Stimulated activated CD8-positive, alpha-beta memory T cell treated with anti-CD3 and anti-CD28 coated beads, Interleukin-4, amount 100 ng/mL, for 1 hour (primary cell): ENCODE measurements at regions not wholly inside any gene's neighbourhood (a gene's known extent, or its start where the extent isn't known, plus 50 kb on each side); places are given as distances from the start of the nearest gene placed in this dataset.
"Not testable (repeated sequence)": the region's sequence is repeated elsewhere in the genome, so short reads cannot be mapped to it uniquely, and the experiment has no call there.

Source experiments
- DNase-seq, 2 donors: peaks; one replicate each; pipeline ENCODE4 v3.0.0-alpha.2; 2020; ENCODE audit warnings: low read depth in 2 of 2, low spot score in 1 of 2

DNA sequence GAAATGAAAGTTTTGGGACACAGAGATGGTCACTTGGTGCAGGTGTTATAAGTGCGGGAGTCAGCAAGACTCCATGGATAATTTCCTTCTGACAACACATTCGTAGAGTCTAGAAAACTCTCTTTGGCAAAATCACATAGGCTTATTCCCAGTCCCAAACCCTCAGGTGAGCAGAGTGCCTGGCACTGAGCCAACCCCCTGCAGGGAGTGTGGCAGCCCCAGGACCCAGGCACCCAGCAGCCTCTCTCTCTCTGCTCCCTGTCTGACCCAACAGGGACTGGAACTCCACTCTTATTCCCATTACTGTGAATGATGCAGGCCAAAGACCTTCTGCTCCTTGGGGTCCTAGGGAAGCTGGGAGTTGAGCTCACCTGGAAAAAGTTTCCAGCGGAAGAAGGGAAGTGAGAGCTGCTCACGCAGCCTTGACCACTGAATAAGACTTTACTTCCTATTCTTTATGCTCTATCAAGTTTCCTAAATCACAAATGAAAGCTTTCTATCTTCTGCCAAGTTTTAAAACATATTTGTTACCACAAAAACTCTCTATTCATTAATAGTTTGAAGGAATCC is 132.6 kb upstream of the ETV3 start:
- DNase-seq, result no peak

DNA sequence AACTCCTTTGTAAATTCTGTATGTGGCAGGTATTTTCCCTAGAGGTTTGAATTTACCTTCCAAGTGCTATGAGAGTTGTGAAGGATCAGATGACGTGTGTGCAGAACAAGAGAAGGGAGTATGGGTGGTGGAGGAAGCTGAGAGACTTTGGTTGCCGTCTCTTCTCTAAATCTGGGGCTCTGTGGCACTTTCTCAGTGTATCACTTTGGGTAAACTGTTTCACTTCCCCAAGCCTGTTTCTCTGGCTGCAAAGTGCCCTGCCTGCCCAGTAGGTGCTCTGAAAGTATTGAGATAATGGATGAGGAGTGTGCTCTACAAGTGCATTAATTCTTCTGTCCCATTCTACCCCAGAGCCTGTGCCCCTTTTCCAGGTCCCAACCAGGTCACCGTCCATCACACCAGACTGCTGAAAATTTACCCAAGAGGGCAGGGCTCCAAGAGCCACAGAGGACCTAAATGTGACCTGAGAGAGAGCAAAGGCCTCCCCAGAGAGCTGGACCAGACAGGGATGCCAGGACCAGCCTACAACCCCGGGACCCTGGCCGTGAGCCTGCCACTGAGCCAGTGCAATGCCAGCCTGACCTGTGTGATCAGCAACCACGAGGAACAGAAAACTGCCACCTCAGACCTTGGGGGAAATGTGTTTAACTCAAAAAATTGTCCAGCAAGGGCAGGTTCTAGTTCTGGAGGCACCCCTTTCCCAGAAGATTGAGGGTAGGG is 131.6 kb upstream of the ETV3 start:
- no peak for DNase-seq

GRCh38 chr1:157262891-157263290 is 124.7 kb upstream of the ETV3 start:
- DNase-seq, result no peak

DNA sequence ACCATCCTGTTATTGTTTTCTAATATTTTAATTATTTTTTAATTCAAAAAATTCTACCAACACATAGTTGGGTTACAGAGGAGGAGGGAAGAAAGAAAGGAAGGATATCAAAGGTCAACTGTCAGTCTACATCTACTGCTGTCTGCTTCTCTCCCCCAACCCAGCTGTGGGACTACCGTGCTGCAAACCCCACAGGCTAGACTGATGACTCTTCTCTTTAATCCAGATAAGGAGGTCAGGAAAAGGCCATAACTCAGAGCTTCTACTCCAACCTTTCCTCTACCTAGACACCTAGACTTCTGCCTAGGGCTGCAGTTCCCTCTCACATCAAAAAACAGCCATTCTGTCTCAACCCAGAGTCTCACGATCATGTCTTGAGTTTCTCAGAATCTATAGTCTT is 124.2 kb upstream of the ETV3 start:
- DNase-seq, result no peak

DNA sequence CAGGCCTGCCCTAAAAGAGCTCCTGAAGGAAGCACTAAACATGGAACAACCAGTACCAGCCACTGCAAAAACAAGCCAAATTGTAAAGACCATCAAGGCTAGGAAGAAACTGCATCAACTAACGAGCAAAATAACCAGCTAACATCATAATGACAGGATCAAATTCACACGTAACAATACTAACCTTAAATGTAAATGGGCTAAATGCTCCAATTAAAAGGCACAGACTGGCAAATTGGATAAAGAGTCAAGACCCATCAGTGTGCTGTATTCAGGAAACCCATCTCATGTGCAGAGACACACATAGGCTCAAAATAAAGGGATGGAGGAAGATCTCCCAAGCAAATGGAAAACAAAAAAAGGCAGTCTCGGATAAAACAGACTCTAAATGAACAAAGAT is 117.7 kb upstream of the ETV3 start:
- not testable (repeated sequence) for DNase-seq

DNA sequence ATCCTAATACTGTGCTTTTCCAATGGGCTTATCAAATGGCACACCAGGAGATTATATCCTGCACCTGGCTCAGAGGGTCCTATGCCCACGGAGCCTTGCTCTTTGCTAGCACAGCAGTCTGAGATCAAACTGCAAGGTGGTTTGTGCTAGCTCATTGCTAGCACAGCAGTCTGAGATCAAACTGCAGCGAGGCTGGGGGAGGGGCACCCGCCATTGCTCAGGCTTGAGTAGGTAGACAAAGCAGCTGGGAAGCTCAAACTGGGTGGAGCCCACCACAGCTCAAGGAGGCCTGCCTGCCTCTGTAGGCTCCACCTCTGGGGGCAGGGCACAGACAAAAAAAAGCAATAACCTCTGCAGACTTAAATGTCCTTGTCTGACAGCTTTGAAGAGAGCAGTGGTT is 116.0 kb upstream of the ETV3 start:
- DNase-seq, result not testable (repeated sequence)

GRCh38 chr1:157252473-157252872 is 114.3 kb upstream of the ETV3 start:
- no peak for DNase-seq

- DNase-seq, result no peak
These were observed 111.5 kb upstream of the ETV3 start for GRCh38 chr1:157249739-157250138.

- no peak for DNase-seq
These were observed 111.1 kb upstream of the ETV3 start for GRCh38 chr1:157249326-157249725.

DNA sequence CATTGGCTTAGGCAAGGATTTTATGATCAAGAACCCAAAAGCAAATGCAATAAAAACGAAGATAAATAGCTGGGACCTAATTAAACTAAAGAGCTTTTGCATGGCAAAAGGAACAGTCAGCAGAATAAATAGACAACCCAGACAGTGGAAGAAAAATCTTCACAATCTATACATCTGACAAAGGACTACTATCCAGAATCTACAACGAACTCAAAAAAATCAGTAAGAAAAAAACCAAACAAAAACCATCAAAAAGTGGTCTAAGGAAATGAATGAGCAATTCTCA is 109.5 kb upstream of the ETV3 start:
- DNase-seq, result not testable (repeated sequence)

DNA sequence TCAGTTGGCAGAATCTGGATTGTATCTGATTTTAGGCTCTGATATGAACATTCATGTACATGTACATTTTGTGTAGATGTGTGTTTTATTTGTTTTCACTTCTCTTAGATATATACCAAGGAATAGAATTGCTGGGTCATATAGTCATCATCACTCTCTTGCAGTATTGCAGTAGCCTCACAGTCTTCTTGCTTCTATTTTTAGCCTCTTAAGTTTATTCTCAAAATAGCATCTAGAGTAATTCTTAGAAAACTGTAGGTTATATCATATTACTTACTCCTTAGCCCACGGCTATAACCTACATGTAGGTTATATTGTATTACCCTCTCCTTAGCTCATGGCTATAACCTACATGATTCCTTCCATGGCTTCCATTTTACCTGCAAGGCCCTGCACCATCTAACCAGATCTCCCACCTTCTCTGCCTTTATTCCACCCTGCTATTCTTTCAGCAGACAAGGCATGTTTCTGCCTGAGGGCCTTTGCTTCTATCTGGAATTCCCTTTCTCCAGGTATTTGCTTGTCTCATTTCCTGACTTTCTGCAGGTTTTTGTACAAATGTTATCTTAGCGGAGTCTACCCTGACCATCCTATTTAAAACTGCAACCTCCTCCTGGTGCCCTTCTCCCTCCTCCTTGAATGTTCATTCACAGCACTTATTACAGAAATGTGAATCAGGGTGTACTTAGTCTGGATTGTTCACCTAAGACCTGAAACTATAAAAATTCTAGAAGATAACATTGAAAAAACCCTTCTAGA is 109.0 kb upstream of the ETV3 start:
- no peak for DNase-seq

DNA sequence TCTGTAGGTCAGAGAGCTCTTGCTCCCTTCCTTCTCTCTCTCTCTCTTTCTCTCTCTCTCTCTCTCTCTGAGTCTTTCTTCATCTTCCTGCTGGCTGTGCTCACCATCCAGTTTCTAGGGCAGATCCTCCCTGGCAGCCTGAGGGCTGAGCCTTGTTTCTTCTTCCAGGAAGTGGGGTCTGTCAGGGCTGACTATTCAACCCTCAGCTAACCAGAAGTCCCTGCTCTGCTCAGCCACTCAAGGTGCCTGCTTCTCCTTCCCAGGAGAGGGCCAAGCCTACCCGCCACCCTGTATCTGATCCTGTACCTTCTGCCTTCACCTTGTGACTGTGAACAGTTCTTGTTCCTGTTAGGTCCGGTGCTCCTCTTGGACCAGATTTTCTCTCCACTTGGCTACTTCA is 107.6 kb upstream of the ETV3 start:
- no peak for DNase-seq

DNA sequence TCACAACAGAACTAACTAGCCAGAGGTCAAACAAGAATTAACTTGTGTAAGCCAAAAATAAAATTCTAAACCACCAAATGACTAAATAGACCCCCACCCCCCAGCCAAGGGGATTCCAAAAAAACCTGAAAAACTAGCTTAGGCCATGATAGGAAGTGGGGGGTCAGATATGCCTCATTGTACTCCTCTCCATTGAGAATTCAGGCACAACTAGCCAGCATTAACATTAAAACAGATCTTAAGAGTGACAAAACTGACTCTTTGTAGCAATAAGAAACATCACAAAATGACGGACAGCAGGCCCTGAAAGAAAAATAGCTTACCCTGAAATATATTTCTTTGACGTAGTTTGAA is 103.0 kb upstream of the ETV3 start:
- DNase-seq, result no peak

- no peak for DNase-seq
These were observed 102.4 kb upstream of the ETV3 start for GRCh38 chr1:157240495-157241184.

DNA sequence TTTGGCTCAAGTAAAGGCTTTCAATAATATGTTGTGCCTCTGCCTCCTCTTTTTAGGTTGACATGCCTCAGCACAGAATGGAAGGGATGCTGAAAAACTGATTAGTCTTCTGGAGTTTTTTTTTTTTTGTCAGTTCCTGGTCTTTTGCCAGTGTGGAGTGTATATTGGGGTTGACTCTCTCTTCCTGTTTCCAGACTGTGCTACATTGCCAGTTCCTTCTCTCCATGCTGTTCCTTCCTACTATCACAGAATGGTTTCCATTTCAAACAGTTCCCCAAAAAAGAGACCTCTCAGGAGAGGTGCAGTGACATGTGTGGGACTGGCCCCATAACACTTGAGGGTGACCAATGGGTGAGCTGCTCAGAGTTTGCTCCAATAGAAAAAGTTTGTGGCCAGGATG is 101.7 kb upstream of the ETV3 start:
- no peak for DNase-seq

- no peak for DNase-seq
These were observed 100.4 kb upstream of the ETV3 start for GRCh38 chr1:157238585-157238984.

DNA sequence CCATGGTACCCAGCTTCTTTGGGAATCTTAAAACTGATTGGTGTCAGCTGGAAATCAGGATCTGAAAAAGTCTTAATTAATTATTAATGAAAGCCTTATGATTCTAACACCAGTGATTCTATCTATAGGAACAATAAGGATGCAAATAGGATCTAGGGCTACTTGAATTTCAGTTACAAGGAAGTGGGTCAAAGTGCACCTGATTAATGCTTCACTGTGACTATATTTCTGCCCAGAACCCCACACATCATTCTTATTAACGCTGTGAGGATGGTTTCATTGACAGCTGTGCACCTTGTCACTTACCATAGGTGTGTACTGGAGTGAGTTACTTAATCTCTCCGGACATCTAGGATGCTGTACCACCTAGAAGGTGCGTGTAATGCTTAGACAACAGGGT is 99.8 kb upstream of the ETV3 start:
- DNase-seq, result no peak

DNA sequence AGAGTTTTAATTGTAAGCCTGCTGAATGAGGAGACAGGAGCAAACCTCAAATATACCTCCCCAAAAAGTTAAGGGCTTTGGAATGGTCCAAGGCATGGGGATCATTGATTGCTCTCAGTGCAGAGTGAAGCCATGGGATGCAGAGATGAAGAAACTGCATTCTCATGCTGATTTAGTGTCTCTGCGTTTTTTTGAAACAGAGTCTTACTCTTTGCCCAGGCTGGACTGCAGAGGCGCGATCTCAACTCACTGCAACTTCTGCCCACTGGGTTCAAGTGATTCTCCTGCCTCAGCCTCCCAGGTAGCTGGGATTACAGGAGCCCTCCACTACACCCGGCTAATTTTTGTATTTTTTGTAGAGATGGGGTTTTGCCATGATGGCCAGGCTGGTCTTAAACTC is 99.3 kb upstream of the ETV3 start:
- DNase-seq, result no peak

GRCh38 chr1:157236072-157236471 is 97.9 kb upstream of the ETV3 start:
- DNase-seq, result no peak

GRCh38 chr1:157235307-157235706 is 97.1 kb upstream of the ETV3 start:
- DNase-seq, result no peak

GRCh38 chr1:157234705-157235273 is 96.6 kb upstream of the ETV3 start:
- DNase-seq, result no peak

GRCh38 chr1:157233131-157233530 is 94.9 kb upstream of the ETV3 start:
- no peak for DNase-seq
